ENCODE measurements at regions not wholly inside any gene's neighbourhood (a gene's known extent, or its start where the extent isn't known, plus 50 kb on each side); places are given as distances from the start of the nearest gene placed in this dataset.
A peak's percentile ranks its signal among the peaks of the same experiment; 100 is the strongest.

- no peak for DNase-seq (ENCODE audit: low spot score)
These were observed 308.5 kb downstream of the PLK2 start for GRCh38 chr5:58151414-58151813.

GRCh38 chr5:58150926-58151325 lies 309.0 kb downstream of the PLK2 start:
- DNase-seq (ENCODE audit: low spot score), result no peak

GRCh38 chr5:58149746-58150145 lies 310.1 kb downstream of the PLK2 start:
- DNase-seq (ENCODE audit: low spot score), result no peak

- no peak for DNase-seq (ENCODE audit: low spot score)
These were observed 310.5 kb downstream of the PLK2 start for GRCh38 chr5:58149345-58149744.

- no peak for DNase-seq (ENCODE audit: low spot score)
These were observed 311.6 kb downstream of the PLK2 start for GRCh38 chr5:58148254-58148775.

GRCh38 chr5:58145397-58145934 lies 314.4 kb downstream of the PLK2 start:
- no peak for DNase-seq (ENCODE audit: low spot score)

- DNase-seq (ENCODE audit: low spot score), result no peak
These were observed 316.2 kb downstream of the PLK2 start for GRCh38 chr5:58143727-58144126.

- no peak for DNase-seq (ENCODE audit: low spot score)
These were observed 316.7 kb downstream of the PLK2 start for GRCh38 chr5:58143181-58143580.

- no peak for DNase-seq (ENCODE audit: low spot score)
These were observed 321.1 kb downstream of the PLK2 start for GRCh38 chr5:58138791-58139190.

- DNase-seq (ENCODE audit: low spot score), result no peak
These were observed 323.5 kb downstream of the PLK2 start for GRCh38 chr5:58136406-58136805.

GRCh38 chr5:58135571-58136335 lies 324.1 kb downstream of the PLK2 start:
- no peak for DNase-seq (ENCODE audit: low spot score)

- no peak for DNase-seq (ENCODE audit: low spot score)
These were observed 326.1 kb downstream of the PLK2 start for GRCh38 chr5:58133631-58134296.

GRCh38 chr5:58133216-58133615 lies 326.7 kb downstream of the PLK2 start:
- DNase-seq (ENCODE audit: low spot score), result no peak

- DNase-seq (ENCODE audit: low spot score), result peak; percentile 34
These were observed 332.3 kb downstream of the PLK2 start for GRCh38 chr5:58127255-58128220.

- DNase-seq (ENCODE audit: low spot score), result no peak
These were observed 336.4 kb downstream of the PLK2 start for GRCh38 chr5:58123501-58123900.

GRCh38 chr5:58122848-58123392 lies 337.0 kb downstream of the PLK2 start:
- DNase-seq (ENCODE audit: low spot score), result no peak

GRCh38 chr5:58122157-58122556 lies 337.7 kb downstream of the PLK2 start:
- DNase-seq (ENCODE audit: low spot score), result no peak

- no peak for DNase-seq (ENCODE audit: low spot score)
These were observed 338.5 kb downstream of the PLK2 start for GRCh38 chr5:58121391-58121790.

GRCh38 chr5:58117542-58117941 lies 342.3 kb downstream of the PLK2 start:
- DNase-seq (ENCODE audit: low spot score), result no peak

GRCh38 chr5:58116346-58116745 lies 343.5 kb downstream of the PLK2 start:
- no peak for DNase-seq (ENCODE audit: low spot score)

GRCh38 chr5:58115811-58116210 lies 344.1 kb downstream of the PLK2 start:
- no peak for DNase-seq (ENCODE audit: low spot score)
